ENCODE measurements at regions not wholly inside any gene's neighbourhood (a gene's known extent, or its start where the extent isn't known, plus 50 kb on each side); places are given as distances from the start of the nearest gene placed in this dataset.
A peak's percentile ranks its signal among the peaks of the same experiment; 100 is the strongest.

- TF ChIP-seq CTCF (IDR thresholded peaks at IDR 0.05) (no peak), ZFX (IDR thresholded peaks at IDR 0.05; ENCODE audit: borderline replicate concordance) (no peak)
- no peak overlapping the region for H3K27ac ChIP-seq
Observed at GRCh38 chr7:18315241-18315640, 180.3 kb upstream of the HDAC9 start.

GRCh38 chr7:18317941-18318340 lies 177.6 kb upstream of the HDAC9 start:
- TF ChIP-seq ZFX (IDR thresholded peaks at IDR 0.05; ENCODE audit: borderline replicate concordance) (no peak), CTCF (IDR thresholded peaks at IDR 0.05) (no peak)
- no peak overlapping the region for H3K27ac ChIP-seq

GRCh38 chr7:18320422-18320821 lies 175.1 kb upstream of the HDAC9 start:
- TF ChIP-seq CTCF (IDR thresholded peaks at IDR 0.05) (no peak), ZFX (IDR thresholded peaks at IDR 0.05; ENCODE audit: borderline replicate concordance) (no peak)
- H3K27ac ChIP-seq, result no peak overlapping the region

- TF ChIP-seq CTCF (IDR thresholded peaks at IDR 0.05), result peak; percentile 85
- TF ChIP-seq ZFX (IDR thresholded peaks at IDR 0.05; ENCODE audit: borderline replicate concordance), result no peak
- H3K27ac ChIP-seq, result no peak overlapping the region
Observed at GRCh38 chr7:18320971-18321567, 174.5 kb upstream of the HDAC9 start.

GRCh38 chr7:18330548-18330947 lies 165.0 kb upstream of the HDAC9 start:
- TF ChIP-seq ZFX (IDR thresholded peaks at IDR 0.05; ENCODE audit: borderline replicate concordance) (no peak), CTCF (IDR thresholded peaks at IDR 0.05) (no peak)
- no peak overlapping the region for H3K27ac ChIP-seq

- no peak for TF ChIP-seq CTCF (IDR thresholded peaks at IDR 0.05)
- no peak for TF ChIP-seq ZFX (IDR thresholded peaks at IDR 0.05; ENCODE audit: borderline replicate concordance)
- H3K27ac ChIP-seq, result no peak overlapping the region
Observed at GRCh38 chr7:18336626-18337025, 158.9 kb upstream of the HDAC9 start.

GRCh38 chr7:18337048-18337809 lies 158.3 kb upstream of the HDAC9 start:
- TF ChIP-seq ZFX (IDR thresholded peaks at IDR 0.05; ENCODE audit: borderline replicate concordance), result no peak
- TF ChIP-seq CTCF (IDR thresholded peaks at IDR 0.05), result no peak
- H3K27ac ChIP-seq, result no peak overlapping the region

Data from 22Rv1 (cell line).